ENCODE measurements at regions not wholly inside any gene's neighbourhood (a gene's known extent, or its start where the extent isn't known, plus 50 kb on each side); places are given as distances from the start of the nearest gene placed in this dataset.
A peak's percentile ranks its signal among the peaks of the same experiment; 100 is the strongest.

DNA sequence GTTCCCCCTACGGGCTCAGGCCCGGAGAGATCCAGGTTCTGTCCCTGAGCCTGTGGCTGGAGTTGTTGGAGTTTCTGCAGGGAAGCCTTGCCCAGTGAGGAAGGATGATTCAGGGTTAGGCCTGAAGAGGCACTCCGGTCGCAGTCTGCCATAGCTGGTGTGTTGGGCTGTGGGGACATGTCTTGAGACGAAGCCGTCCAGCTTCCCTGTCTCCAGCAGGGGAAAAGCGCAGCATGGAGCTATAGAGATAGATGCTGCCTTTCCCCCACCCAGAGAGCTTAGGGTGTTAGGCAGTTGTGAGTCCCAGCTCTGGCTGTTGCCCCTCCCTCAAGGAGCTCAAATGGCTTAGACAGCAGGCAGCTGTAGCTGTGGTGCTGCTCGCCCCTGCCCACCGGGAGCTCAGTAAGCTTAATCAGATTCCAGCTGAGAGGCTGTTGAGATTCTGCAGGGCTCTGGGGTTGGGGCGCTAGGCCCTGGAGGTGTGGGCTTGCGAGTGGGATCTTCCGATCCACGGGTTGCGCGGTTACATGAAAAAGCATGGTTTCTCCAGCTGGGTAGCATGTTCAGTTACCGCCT, 103.9 kb downstream of the PMAIP1 start:
- no peak overlapping the region for H3K4me3 Mint-ChIP-seq (ENCODE audit: unreplicated experiment)
- H3K9me3 Mint-ChIP-seq (ENCODE audit: low read depth) = peaks cover 24% of the 10 kb centered on the region
- H3K36me3 Mint-ChIP-seq (ENCODE audit: low read depth) = no peaks in the 10 kb centered on the region
- DNase-seq (ENCODE audit: low spot score) = no peak
- TF ChIP-seq, protein P1, sequence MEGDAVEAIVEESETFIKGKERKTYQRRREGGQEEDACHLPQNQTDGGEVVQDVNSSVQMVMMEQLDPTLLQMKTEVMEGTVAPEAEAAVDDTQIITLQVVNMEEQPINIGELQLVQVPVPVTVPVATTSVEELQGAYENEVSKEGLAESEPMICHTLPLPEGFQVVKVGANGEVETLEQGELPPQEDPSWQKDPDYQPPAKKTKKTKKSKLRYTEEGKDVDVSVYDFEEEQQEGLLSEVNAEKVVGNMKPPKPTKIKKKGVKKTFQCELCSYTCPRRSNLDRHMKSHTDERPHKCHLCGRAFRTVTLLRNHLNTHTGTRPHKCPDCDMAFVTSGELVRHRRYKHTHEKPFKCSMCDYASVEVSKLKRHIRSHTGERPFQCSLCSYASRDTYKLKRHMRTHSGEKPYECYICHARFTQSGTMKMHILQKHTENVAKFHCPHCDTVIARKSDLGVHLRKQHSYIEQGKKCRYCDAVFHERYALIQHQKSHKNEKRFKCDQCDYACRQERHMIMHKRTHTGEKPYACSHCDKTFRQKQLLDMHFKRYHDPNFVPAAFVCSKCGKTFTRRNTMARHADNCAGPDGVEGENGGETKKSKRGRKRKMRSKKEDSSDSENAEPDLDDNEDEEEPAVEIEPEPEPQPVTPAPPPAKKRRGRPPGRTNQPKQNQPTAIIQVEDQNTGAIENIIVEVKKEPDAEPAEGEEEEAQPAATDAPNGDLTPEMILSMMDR (IDR thresholded peaks at IDR 0.05) = no peak
- peaks cover 42% of the 10 kb centered on the region for H3K27me3 Mint-ChIP-seq (ENCODE audit: low read depth)
- no peaks in the 10 kb centered on the region for H3K4me1 Mint-ChIP-seq (ENCODE audit: low read depth)
- no peak overlapping the region for H3K27ac Mint-ChIP-seq (ENCODE audit: unreplicated experiment)

DNA sequence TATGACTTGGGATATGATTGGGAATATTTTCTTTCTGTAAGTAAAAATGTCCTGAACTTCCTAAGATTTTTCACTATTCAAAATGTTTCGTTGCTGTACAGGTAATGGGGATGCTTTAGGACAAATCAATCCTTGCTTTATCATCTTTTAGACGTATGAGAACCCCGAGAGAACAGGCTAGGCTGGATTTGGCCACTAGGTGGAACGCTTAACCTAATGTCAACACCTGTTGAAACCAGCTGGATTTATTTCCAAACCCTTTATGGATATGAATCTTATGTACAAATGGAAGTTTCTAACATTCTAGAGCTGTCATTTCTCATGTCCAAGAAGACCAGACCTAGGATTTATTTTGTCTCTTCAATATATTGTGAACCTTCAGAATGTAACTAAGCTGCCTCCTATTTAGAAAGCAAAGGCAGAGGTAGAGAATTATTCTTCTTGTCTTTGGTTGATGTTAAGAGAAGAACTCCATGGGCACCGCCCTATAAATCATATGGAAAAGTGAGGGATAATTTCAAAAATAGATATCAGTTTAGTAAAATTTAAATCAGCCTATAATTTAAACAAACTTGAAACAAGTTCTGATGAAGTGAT, 96.7 kb downstream of the PMAIP1 start:
- H3K27me3 Mint-ChIP-seq (ENCODE audit: low read depth) = peaks cover 57% of the 10 kb centered on the region
- peaks cover 5% of the 10 kb centered on the region for H3K9me3 Mint-ChIP-seq (ENCODE audit: low read depth)
- H3K4me3 Mint-ChIP-seq (ENCODE audit: unreplicated experiment) = no peak overlapping the region
- no peak for DNase-seq (ENCODE audit: low spot score)
- H3K4me1 Mint-ChIP-seq (ENCODE audit: low read depth) = no peaks in the 10 kb centered on the region
- TF ChIP-seq, protein P1 (IDR thresholded peaks at IDR 0.05) = peak; percentile 81
- H3K27ac Mint-ChIP-seq (ENCODE audit: unreplicated experiment) = no peak overlapping the region
- no peaks in the 10 kb centered on the region for H3K36me3 Mint-ChIP-seq (ENCODE audit: low read depth)

DNA sequence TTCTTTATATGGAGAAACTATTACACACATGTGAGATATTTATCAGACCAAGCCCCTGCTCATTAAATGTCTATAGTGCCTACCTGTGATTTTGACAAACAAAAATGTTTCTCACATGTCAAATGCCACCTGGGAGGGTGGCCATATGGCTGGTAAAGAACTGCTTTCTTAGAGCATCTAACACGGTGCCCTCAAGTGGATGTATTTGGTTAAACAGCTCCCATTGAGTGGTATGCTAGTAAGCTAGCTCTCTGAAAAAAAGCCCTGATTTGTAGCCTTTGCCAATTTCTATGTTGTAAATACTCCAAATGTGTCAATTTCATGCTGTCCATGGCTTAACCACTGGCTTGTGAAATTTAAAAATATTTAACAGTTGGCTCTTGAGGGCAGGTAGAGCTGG, 94.6 kb downstream of the PMAIP1 start:
- Mint-ChIP-seq H3K9me3 (ENCODE audit: low read depth) (no peaks in the 10 kb centered on the region), H3K4me1 (ENCODE audit: low read depth) (no peaks in the 10 kb centered on the region), H3K27ac (ENCODE audit: unreplicated experiment) (no peak overlapping the region), H3K4me3 (ENCODE audit: unreplicated experiment) (no peak overlapping the region), H3K36me3 (ENCODE audit: low read depth) (no peaks in the 10 kb centered on the region), H3K27me3 (ENCODE audit: low read depth) (peaks cover 61% of the 10 kb centered on the region)
- DNase-seq (ENCODE audit: low spot score) = no peak
- TF ChIP-seq, protein P1 (IDR thresholded peaks at IDR 0.05) = peak; percentile 48

DNA sequence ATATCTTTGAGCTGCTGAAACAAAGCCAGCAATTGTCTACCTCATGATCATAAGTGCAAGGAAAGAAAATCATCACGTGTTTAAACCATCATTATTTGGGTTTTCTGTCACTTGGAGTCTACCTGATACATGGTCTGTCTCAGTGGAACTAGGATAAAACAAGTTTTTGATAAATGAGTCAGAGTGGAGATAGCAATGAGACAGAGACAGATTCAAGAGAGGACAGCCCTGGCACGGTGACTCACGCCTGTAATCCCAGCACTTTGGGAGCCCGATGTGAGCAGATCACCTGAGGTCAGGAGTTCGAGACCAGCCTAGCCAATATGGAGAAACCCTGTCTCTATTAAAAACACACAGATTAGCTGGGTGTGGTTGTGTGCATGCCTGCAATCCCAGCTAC, 93.8 kb downstream of the PMAIP1 start:
- peaks cover 59% of the 10 kb centered on the region for H3K27me3 Mint-ChIP-seq (ENCODE audit: low read depth)
- no peak overlapping the region for H3K4me3 Mint-ChIP-seq (ENCODE audit: unreplicated experiment)
- no peak overlapping the region for H3K27ac Mint-ChIP-seq (ENCODE audit: unreplicated experiment)

DNA sequence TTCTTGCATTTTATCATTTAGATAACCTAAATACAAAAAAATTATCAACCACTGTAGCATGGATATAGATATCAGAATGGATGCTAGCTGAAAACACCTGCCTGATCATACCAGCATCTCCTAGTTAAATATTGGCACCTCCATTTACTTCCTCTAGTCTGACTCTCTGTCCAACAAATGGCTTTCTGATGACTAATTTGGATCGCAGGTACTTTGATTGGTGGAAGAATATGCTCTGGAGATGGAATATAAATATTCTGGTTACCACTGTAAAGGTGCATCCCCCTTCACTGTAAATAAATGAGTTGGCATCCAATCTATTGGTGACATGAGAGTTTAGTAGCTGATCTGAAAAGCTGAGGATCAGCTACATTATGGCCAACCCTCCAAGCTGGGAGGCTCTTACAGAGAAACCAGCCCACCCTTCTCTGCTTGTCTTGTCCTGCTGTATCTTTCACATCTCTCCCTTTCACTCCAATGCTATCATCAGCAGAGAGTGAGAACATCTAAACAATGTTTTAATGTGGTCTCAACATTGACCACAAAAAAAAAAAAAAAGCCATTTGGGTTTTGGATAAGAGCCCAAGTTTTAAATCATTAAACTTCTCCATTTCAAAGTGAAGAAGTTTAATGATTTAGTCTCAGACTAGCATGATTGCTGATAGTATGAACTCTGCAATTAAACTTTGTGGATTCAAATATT, 90.5 kb downstream of the PMAIP1 start:
- TF ChIP-seq, protein P1 (IDR thresholded peaks at IDR 0.05) = no peak
- Mint-ChIP-seq H3K27me3 (ENCODE audit: low read depth) (peaks cover 46% of the 10 kb centered on the region), H3K4me1 (ENCODE audit: low read depth) (no peaks in the 10 kb centered on the region), H3K4me3 (ENCODE audit: unreplicated experiment) (no peak overlapping the region), H3K27ac (ENCODE audit: unreplicated experiment) (no peak overlapping the region), H3K9me3 (ENCODE audit: low read depth) (no peaks in the 10 kb centered on the region), H3K36me3 (ENCODE audit: low read depth) (no peaks in the 10 kb centered on the region)
- DNase-seq (ENCODE audit: low spot score) = no peak

More for the DNA sequence above, 93.8 kb downstream of the PMAIP1 start:
- Mint-ChIP-seq H3K36me3 (ENCODE audit: low read depth) (no peaks in the 10 kb centered on the region), H3K9me3 (ENCODE audit: low read depth) (no peaks in the 10 kb centered on the region), H3K4me1 (ENCODE audit: low read depth) (no peaks in the 10 kb centered on the region)
- no peak for DNase-seq (ENCODE audit: low spot score)
- TF ChIP-seq, protein P1 (IDR thresholded peaks at IDR 0.05) = no peak

Data from chondrocyte (in vitro differentiated cells).